Neural cell (in vitro differentiated cells): ENCODE measurements at regions not wholly inside any gene's neighbourhood (a gene's known extent, or its start where the extent isn't known, plus 50 kb on each side); places are given as distances from the start of the nearest gene placed in this dataset.
"Not testable (repeated sequence)": the region's sequence is repeated elsewhere in the genome, so short reads cannot be mapped to it uniquely, and the experiment has no call there.

Experiments used
- EZH2 ChIP-seq: fragments of 200-600, 300-800 bp; shearing (Covaris generic), sonication (generic); IDR thresholded peaks from 2 replicates; pipeline ENCODE4 v1.6.1; 2014; ENCODE audit warnings: antibody characterized with exemption, low read length, borderline replicate concordance, mild to moderate bottlenecking; ENCODE audit not compliant: insufficient read depth, poor library complexity, severe bottlenecking
- MXI1 ChIP-seq: fragments of 450-650 bp; conservative IDR thresholded peaks from 2 replicates; pipeline ENCODE4 v1.6.1; 2014; ENCODE audit warnings: antibody characterized with exemption, mild to moderate bottlenecking; ENCODE audit not compliant: poor library complexity, severe bottlenecking
- POLR2AphosphoS5 ChIP-seq: IDR thresholded peaks from 2 replicates; pipeline ENCODE4 v1.6.1; 2012
- RAD21 ChIP-seq: fragments of 450-650 bp; conservative IDR thresholded peaks from 2 replicates; pipeline ENCODE4 v1.6.1; 2014; ENCODE audit warnings: antibody characterized with exemption, mild to moderate bottlenecking, moderate library complexity
- SMC3 ChIP-seq: fragments of 450-650 bp; conservative IDR thresholded peaks from 2 replicates; pipeline ENCODE4 v1.6.1; 2014; ENCODE audit warnings: antibody characterized with exemption, mild to moderate bottlenecking, moderate library complexity; ENCODE audit not compliant: poor library complexity
- TAF1 ChIP-seq: IDR thresholded peaks from 2 replicates; pipeline ENCODE4 v1.6.1; 2012; ENCODE audit warnings: low read depth
- TF ChIP-seq, protein P1 (sequence below): fragments of 450-650 bp; IDR thresholded peaks from 2 replicates; pipeline ENCODE4 v1.5.1; 2014; ENCODE audit warnings: antibody characterized with exemption, mild to moderate bottlenecking, moderate library complexity; ENCODE audit not compliant: poor library complexity, severe bottlenecking
- TF ChIP-seq, protein P2 (sequence below): IDR thresholded peaks from 2 replicates; pipeline ENCODE4 v1.6.1; 2012; ENCODE audit warnings: borderline replicate concordance

DNA sequence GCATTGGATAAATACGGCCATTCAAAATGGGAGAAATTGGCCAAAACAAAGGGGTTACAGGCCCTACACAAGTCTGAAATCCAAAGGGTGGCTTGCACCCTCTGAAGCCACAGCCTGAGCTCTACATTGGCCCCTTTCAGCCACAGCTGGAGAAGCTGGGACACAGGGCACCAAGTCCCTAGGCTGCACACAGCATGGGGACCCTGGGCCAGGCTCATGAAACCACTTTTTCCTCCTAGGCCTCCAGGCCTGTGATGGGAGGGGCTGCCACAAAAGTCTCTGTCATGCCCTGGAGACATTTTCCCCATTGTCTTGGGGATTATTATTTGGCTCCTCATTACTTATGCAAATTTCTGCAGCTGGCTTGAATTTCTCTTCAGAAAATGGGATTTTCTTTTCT is 64.3 kb upstream of the COL5A2 start:
- TF ChIP-seq, protein P1, sequence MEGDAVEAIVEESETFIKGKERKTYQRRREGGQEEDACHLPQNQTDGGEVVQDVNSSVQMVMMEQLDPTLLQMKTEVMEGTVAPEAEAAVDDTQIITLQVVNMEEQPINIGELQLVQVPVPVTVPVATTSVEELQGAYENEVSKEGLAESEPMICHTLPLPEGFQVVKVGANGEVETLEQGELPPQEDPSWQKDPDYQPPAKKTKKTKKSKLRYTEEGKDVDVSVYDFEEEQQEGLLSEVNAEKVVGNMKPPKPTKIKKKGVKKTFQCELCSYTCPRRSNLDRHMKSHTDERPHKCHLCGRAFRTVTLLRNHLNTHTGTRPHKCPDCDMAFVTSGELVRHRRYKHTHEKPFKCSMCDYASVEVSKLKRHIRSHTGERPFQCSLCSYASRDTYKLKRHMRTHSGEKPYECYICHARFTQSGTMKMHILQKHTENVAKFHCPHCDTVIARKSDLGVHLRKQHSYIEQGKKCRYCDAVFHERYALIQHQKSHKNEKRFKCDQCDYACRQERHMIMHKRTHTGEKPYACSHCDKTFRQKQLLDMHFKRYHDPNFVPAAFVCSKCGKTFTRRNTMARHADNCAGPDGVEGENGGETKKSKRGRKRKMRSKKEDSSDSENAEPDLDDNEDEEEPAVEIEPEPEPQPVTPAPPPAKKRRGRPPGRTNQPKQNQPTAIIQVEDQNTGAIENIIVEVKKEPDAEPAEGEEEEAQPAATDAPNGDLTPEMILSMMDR: not testable (repeated sequence)
- TF ChIP-seq MXI1, TAF1, POLR2AphosphoS5, SMC3, RAD21, EZH2: not testable (repeated sequence)
- TF ChIP-seq, protein P2, sequence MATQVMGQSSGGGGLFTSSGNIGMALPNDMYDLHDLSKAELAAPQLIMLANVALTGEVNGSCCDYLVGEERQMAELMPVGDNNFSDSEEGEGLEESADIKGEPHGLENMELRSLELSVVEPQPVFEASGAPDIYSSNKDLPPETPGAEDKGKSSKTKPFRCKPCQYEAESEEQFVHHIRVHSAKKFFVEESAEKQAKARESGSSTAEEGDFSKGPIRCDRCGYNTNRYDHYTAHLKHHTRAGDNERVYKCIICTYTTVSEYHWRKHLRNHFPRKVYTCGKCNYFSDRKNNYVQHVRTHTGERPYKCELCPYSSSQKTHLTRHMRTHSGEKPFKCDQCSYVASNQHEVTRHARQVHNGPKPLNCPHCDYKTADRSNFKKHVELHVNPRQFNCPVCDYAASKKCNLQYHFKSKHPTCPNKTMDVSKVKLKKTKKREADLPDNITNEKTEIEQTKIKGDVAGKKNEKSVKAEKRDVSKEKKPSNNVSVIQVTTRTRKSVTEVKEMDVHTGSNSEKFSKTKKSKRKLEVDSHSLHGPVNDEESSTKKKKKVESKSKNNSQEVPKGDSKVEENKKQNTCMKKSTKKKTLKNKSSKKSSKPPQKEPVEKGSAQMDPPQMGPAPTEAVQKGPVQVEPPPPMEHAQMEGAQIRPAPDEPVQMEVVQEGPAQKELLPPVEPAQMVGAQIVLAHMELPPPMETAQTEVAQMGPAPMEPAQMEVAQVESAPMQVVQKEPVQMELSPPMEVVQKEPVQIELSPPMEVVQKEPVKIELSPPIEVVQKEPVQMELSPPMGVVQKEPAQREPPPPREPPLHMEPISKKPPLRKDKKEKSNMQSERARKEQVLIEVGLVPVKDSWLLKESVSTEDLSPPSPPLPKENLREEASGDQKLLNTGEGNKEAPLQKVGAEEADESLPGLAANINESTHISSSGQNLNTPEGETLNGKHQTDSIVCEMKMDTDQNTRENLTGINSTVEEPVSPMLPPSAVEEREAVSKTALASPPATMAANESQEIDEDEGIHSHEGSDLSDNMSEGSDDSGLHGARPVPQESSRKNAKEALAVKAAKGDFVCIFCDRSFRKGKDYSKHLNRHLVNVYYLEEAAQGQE: not testable (repeated sequence)
